H1 (cell line): ENCODE measurements at regions not wholly inside any gene's neighbourhood (a gene's known extent, or its start where the extent isn't known, plus 50 kb on each side); places are given as distances from the start of the nearest gene placed in this dataset.

Experiments
- CBX5 ChIP-seq: fragments of 300-800, 300-1000 bp; sonication (generic); IDR thresholded peaks from 2 replicates; pipeline ENCODE4 v1.7.1; 2016; ENCODE audit warnings: antibody characterized with exemption, low read length, low read depth
- GTF2F1 ChIP-seq: IDR thresholded peaks from 2 replicates; pipeline ENCODE4 v1.6.1; 2012; ENCODE audit warnings: low read depth, low read length, improper control_type of control experiment, borderline replicate concordance
- PHF8 ChIP-seq: fragments of 200-600 bp; sonication (generic); conservative IDR thresholded peaks from 2 replicates; pipeline ENCODE4 v1.7.1; 2012; ENCODE audit warnings: low read depth, mild to moderate bottlenecking, inconsistent platforms, low read length, moderate library complexity
- SP1 ChIP-seq: IDR thresholded peaks from 2 replicates; pipeline ENCODE4 v1.6.1; 2011; ENCODE audit warnings: low read depth, low read length
- ZNF274 ChIP-seq: IDR thresholded peaks from 2 replicates; pipeline ENCODE4 v1.7.0; 2012; ENCODE audit warnings: low read length, borderline replicate concordance; ENCODE audit errors: extremely low read depth

DNA sequence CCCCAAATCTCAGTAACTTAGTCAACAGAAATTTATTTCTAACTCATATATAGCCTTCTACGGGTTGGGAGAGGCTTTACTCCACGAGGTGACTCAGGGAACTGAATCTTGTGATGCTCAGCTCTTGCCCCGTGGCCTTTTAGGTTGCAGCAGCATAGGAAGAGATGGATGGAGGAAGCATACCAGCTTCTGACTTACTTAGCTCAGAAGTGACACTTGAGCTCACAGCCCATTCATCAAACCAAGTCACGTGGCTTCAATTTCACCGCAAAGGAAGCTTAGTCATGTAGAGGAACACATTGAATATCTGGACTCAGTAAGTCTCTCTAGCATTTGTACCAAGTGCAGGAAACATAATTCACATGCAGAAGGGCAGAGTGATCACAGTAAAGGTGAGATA lies 124.1 kb upstream of the KCNN2 start (continued):
- TF ChIP-seq PHF8: no peak
- no peak for TF ChIP-seq GTF2F1
- TF ChIP-seq CBX5: no peak
- no peak for TF ChIP-seq SP1
- TF ChIP-seq ZNF274: no peak
